ENCODE measurements at regions not wholly inside any gene's neighbourhood (a gene's known extent, or its start where the extent isn't known, plus 50 kb on each side); places are given as distances from the start of the nearest gene placed in this dataset.

- Histone ChIP-seq H3K9me3 (ENCODE audit: low read length) (peaks cover 53% of the 10 kb centered on the region), H3K4me1 (ENCODE audit: insufficient read depth, low read length) (no peaks in the 10 kb centered on the region), H3K9ac (ENCODE audit: insufficient read depth, low read depth, low read length) (no peak overlapping the region), H3K36me3 (replicated peaks in 1 of 2; ENCODE audit: control insufficient read depth in 1 of 2, insufficient read depth in 2 of 2, low read length in 2 of 2) (no peaks in the 10 kb centered on the region), H3K4me3 (replicated peaks in 1 of 3; ENCODE audit: insufficient read depth in 1 of 3, low read depth in 2 of 3, low read length in 3 of 3) (no peak overlapping the region), H2AFZ (ENCODE audit: low read length) (no peak overlapping the region), H3K79me2 (ENCODE audit: insufficient read depth, low read length) (no peaks in the 10 kb centered on the region), H3K27ac (ENCODE audit: extremely low read length, insufficient read depth, low read length) (no peak overlapping the region), H3K4me2 (ENCODE audit: low read depth, low read length) (no peak overlapping the region), H3K27me3 (ENCODE audit: control insufficient read depth in 1 of 2, insufficient read depth in 2 of 2, low read length in 2 of 2) (no peaks in the 10 kb centered on the region), H4K20me1 (ENCODE audit: insufficient read depth, low read length) (no peaks in the 10 kb centered on the region)
- no peak for DNase-seq (ENCODE audit: low spot score)
- intact Hi-C loops (cut with micrococcal nuclease; ENCODE audit: unreplicated experiment): no loop called here
- no TSS peak for BruUV-seq (replicated peaks)
- ChIA-PET CTCF (ENCODE audit: low intra/inter-chr PET ratio, low total read pairs) (no interaction called here), POLR2A (no interaction called here)
- 1% methylated on average over 6 of the region's 6 CpGs for WGBS (ENCODE audit: low lambda C conversion rate)
- no peak for FAIRE-seq
- in situ Hi-C loops (cut with HindIII; ENCODE audit: extremely low pct_ligation_motif_present, low pct_unique_long_range_greater_than_20kb): no loop called here
- no peak for ATAC-seq
- TF ChIP-seq SMYD3 (CRISPR knock-in tag; IDR thresholded peaks at IDR 0.05) (no peak), ZNF569 (CRISPR knock-in tag; IDR thresholded peaks at IDR 0.05; ENCODE audit: borderline replicate concordance) (no peak), TAF1 (CRISPR knock-in tag; IDR thresholded peaks at IDR 0.05) (no peak), ZBTB7B (CRISPR knock-in tag; IDR thresholded peaks at IDR 0.05) (no peak), ZNF430 (CRISPR knock-in tag; IDR thresholded peaks at IDR 0.05) (no peak), ZFAT (CRISPR knock-in tag; conservative IDR thresholded peaks at IDR 0.05) (no peak), DMAP1 (CRISPR knock-in tag; IDR thresholded peaks at IDR 0.05) (no peak), ZNF746 (CRISPR knock-in tag; IDR thresholded peaks at IDR 0.05) (no peak), ZNF788 (CRISPR knock-in tag; IDR thresholded peaks at IDR 0.05; ENCODE audit: borderline replicate concordance) (no peak), MIXL1 (CRISPR knock-in tag; IDR thresholded peaks at IDR 0.05) (no peak), ZNF567 (CRISPR knock-in tag; IDR thresholded peaks at IDR 0.05; ENCODE audit: borderline replicate concordance) (no peak), ASH2L (IDR thresholded peaks at IDR 0.05; ENCODE audit: insufficient read length, low read depth, low read length) (no peak), ZNF556 (CRISPR knock-in tag; IDR thresholded peaks at IDR 0.05; ENCODE audit: borderline replicate concordance) (no peak), GPN1 (CRISPR knock-in tag; IDR thresholded peaks at IDR 0.05; ENCODE audit: borderline replicate concordance) (no peak), HOXD1 (CRISPR knock-in tag; IDR thresholded peaks at IDR 0.05) (no peak), TSC22D2 (CRISPR knock-in tag; IDR thresholded peaks at IDR 0.05; ENCODE audit: borderline replicate concordance) (no peak)
- TF ChIP-seq, protein P1, sequence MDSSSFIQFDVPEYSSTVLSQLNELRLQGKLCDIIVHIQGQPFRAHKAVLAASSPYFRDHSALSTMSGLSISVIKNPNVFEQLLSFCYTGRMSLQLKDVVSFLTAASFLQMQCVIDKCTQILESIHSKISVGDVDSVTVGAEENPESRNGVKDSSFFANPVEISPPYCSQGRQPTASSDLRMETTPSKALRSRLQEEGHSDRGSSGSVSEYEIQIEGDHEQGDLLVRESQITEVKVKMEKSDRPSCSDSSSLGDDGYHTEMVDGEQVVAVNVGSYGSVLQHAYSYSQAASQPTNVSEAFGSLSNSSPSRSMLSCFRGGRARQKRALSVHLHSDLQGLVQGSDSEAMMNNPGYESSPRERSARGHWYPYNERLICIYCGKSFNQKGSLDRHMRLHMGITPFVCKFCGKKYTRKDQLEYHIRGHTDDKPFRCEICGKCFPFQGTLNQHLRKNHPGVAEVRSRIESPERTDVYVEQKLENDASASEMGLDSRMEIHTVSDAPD (CRISPR knock-in tag; IDR thresholded peaks at IDR 0.05): no peak
- TF ChIP-seq, protein P2, sequence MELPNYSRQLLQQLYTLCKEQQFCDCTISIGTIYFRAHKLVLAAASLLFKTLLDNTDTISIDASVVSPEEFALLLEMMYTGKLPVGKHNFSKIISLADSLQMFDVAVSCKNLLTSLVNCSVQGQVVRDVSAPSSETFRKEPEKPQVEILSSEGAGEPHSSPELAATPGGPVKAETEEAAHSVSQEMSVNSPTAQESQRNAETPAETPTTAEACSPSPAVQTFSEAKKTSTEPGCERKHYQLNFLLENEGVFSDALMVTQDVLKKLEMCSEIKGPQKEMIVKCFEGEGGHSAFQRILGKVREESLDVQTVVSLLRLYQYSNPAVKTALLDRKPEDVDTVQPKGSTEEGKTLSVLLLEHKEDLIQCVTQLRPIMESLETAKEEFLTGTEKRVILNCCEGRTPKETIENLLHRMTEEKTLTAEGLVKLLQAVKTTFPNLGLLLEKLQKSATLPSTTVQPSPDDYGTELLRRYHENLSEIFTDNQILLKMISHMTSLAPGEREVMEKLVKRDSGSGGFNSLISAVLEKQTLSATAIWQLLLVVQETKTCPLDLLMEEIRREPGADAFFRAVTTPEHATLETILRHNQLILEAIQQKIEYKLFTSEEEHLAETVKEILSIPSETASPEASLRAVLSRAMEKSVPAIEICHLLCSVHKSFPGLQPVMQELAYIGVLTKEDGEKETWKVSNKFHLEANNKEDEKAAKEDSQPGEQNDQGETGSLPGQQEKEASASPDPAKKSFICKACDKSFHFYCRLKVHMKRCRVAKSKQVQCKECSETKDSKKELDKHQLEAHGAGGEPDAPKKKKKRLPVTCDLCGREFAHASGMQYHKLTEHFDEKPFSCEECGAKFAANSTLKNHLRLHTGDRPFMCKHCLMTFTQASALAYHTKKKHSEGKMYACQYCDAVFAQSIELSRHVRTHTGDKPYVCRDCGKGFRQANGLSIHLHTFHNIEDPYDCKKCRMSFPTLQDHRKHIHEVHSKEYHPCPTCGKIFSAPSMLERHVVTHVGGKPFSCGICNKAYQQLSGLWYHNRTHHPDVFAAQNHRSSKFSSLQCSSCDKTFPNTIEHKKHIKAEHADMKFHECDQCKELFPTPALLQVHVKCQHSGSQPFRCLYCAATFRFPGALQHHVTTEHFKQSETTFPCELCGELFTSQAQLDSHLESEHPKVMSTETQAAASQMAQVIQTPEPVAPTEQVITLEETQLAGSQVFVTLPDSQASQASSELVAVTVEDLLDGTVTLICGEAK (IDR thresholded peaks at IDR 0.05): no peak
- TF ChIP-seq, protein P2 (CRISPR knock-in tag; IDR thresholded peaks at IDR 0.05): no peak
These were observed 494.5 kb upstream of the GRAMD2B start for GRCh38 chr5:125928663-125929062.

Measured in HepG2 (cell line).